ENCODE measurements at regions not wholly inside any gene's neighbourhood (a gene's known extent, or its start where the extent isn't known, plus 50 kb on each side); places are given as distances from the start of the nearest gene placed in this dataset.

DNA sequence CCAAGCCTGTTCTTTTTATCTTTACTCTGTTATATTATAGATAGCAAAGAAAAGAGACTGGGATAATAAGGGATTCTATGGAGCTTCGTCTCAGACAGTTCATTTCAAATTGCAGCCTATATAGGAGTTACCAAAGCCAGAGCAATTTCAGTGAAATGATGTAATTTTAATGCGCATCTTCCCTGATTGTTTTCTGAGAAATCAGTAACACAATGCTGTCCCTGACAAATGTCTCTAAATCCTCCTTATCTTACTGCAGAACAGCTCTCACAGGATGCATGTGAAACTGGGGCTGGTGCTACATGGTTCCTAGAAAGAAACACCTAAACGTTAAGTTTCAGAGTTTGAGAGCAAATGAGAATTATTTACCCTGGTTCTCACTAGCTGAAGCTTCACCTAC lies 467.9 kb upstream of the ANO3 start:
- TF ChIP-seq, protein P1, sequence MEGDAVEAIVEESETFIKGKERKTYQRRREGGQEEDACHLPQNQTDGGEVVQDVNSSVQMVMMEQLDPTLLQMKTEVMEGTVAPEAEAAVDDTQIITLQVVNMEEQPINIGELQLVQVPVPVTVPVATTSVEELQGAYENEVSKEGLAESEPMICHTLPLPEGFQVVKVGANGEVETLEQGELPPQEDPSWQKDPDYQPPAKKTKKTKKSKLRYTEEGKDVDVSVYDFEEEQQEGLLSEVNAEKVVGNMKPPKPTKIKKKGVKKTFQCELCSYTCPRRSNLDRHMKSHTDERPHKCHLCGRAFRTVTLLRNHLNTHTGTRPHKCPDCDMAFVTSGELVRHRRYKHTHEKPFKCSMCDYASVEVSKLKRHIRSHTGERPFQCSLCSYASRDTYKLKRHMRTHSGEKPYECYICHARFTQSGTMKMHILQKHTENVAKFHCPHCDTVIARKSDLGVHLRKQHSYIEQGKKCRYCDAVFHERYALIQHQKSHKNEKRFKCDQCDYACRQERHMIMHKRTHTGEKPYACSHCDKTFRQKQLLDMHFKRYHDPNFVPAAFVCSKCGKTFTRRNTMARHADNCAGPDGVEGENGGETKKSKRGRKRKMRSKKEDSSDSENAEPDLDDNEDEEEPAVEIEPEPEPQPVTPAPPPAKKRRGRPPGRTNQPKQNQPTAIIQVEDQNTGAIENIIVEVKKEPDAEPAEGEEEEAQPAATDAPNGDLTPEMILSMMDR (IDR thresholded peaks at IDR 0.05) = no peak
- TF ChIP-seq POLR2AphosphoS5 (IDR thresholded peaks at IDR 0.05; ENCODE audit: low read depth, low read length) = no peak
- no peak for TF ChIP-seq TAF1 (IDR thresholded peaks at IDR 0.05; ENCODE audit: borderline replicate concordance, low read depth, low read length)
- TF ChIP-seq TCF12 (IDR thresholded peaks at IDR 0.05) = no peak
- TF ChIP-seq RAD21 (IDR thresholded peaks at IDR 0.05; ENCODE audit: low read length) = no peak
- TF ChIP-seq, protein P2, sequence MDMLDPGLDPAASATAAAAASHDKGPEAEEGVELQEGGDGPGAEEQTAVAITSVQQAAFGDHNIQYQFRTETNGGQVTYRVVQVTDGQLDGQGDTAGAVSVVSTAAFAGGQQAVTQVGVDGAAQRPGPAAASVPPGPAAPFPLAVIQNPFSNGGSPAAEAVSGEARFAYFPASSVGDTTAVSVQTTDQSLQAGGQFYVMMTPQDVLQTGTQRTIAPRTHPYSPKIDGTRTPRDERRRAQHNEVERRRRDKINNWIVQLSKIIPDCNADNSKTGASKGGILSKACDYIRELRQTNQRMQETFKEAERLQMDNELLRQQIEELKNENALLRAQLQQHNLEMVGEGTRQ (IDR thresholded peaks at IDR 0.05; ENCODE audit: borderline replicate concordance, low read depth, low read length) = no peak
- TF ChIP-seq GABPA (IDR thresholded peaks at IDR 0.05; ENCODE audit: low read depth) = no peak
- no peak for TF ChIP-seq EP300 (IDR thresholded peaks at IDR 0.05; ENCODE audit: borderline replicate concordance in 1 of 2, low read depth in 1 of 2, low read length in 1 of 2)
- TF ChIP-seq, protein P3, sequence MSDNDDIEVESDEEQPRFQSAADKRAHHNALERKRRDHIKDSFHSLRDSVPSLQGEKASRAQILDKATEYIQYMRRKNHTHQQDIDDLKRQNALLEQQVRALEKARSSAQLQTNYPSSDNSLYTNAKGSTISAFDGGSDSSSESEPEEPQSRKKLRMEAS (IDR thresholded peaks at IDR 0.05; ENCODE audit: low read depth) = no peak
- TF ChIP-seq SIN3A (IDR thresholded peaks at IDR 0.05; ENCODE audit: borderline replicate concordance, low read depth, low read length) = no peak
- no peak for TF ChIP-seq NRF1 (IDR thresholded peaks at IDR 0.05; ENCODE audit: low read depth, low read length)
- TF ChIP-seq, protein P4, sequence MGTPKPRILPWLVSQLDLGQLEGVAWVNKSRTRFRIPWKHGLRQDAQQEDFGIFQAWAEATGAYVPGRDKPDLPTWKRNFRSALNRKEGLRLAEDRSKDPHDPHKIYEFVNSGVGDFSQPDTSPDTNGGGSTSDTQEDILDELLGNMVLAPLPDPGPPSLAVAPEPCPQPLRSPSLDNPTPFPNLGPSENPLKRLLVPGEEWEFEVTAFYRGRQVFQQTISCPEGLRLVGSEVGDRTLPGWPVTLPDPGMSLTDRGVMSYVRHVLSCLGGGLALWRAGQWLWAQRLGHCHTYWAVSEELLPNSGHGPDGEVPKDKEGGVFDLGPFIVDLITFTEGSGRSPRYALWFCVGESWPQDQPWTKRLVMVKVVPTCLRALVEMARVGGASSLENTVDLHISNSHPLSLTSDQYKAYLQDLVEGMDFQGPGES (IDR thresholded peaks at IDR 0.05; ENCODE audit: low read depth, low read length) = no peak

All from SK-N-SH (cell line).